GM18507 (cell line): ENCODE measurements at regions not wholly inside any gene's neighbourhood (a gene's known extent, or its start where the extent isn't known, plus 50 kb on each side); places are given as distances from the start of the nearest gene placed in this dataset.

Experiments used
- DNase-seq: peaks from one replicate; pipeline ENCODE4 v3.0.0; 2011; ENCODE audit warnings: low read depth; ENCODE audit not compliant: insufficient read length; ENCODE audit errors: extremely low spot score
- FAIRE-seq: peaks from 2 replicates; lab custom pipeline; 2011; peaks lifted over from hg19 to GRCh38; lab: Jason Lieb, UNC

- no peak for DNase-seq
- FAIRE-seq = no peak
These were observed 152.3 kb downstream of the PAX3 start for GRCh38 chr2:222146488-222146887.

DNA sequence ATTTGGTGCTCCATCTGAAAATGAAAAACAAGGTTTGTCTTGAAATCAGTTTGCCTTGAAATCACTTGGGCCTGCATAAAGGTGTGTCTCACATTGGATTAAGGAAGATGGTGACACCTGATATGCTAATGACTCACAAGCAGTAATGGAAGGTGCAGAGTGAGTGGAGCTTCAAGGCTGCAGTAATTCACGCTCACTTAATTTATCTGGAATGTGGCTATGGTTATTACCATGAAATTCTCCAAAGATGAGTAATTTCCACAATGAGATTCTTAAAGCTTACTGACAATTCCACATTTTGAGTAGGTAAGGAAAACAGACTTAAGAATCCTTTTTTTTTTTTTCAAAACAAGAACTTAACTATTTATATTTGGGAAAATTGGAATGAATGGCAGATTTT, 156.8 kb downstream of the PAX3 start:
- FAIRE-seq (no peak), DNase-seq (no peak)

GRCh38 chr2:222136106-222136630, 162.6 kb downstream of the PAX3 start:
- DNase-seq (no peak), FAIRE-seq (no peak)

DNA sequence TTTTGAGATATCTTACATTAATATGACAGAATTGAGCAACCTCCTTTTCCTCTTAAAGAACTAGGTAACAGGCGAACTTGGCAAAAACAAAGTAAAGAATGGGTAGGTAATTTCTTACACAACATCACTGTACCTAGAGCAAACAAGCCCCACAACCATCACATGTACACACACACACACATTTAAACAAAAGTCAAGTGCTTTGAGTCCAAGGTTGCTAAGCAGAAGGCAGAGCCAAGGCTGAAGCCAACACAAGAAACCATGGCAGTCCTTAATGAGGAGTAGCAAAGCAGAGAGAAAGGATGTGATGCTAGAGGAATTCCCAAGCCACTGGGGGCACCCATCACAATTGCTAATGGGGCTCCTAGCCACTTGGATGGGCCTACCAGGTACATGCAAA, 164.1 kb downstream of the PAX3 start:
- DNase-seq (no peak), FAIRE-seq (no peak)

GRCh38 chr2:222133897-222134296, 164.9 kb downstream of the PAX3 start:
- no peak for DNase-seq
- FAIRE-seq = no peak

DNA sequence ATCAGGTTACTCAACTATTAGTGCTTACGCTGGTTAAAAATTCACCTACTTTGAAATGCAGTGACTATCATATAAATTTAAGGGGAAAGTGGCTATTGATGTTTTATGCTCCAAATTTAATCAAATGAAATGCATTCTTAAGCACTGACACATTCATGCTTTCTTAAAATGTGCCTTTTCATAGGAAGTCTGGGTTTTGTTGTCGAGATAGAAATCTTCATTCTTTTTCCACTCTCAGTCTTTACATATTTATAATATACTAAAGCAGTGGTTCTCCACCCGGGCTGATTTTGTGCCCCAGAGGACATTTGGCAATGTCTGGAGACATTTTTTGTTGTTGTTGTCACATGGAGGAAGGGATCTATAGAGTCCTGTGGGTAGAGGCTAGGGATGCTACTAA, 167.9 kb downstream of the PAX3 start:
- no peak for DNase-seq
- no peak for FAIRE-seq

DNA sequence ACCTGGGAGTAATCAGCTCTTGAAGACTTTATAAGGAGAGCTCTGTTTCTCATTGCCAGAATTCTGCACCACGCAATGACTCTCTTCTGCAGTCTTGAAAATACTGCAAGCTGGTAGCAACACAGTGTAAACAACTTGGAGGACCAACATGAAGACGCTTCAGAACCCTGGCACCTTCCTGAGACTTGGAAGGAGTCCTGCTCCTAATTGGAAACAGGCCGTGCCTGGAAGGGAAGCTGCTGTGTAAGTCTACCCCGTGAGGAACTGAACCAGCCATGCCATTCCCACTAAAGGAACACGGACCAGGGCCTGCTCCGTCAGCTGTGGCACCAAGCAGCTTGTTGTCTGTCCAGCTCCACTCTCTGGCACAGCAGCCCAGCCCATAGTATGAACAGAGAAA, 171.1 kb downstream of the PAX3 start:
- DNase-seq (no peak), FAIRE-seq (no peak)

- DNase-seq = no peak
- FAIRE-seq = no peak
These were observed 177.9 kb downstream of the PAX3 start for GRCh38 chr2:222120933-222121332.

DNA sequence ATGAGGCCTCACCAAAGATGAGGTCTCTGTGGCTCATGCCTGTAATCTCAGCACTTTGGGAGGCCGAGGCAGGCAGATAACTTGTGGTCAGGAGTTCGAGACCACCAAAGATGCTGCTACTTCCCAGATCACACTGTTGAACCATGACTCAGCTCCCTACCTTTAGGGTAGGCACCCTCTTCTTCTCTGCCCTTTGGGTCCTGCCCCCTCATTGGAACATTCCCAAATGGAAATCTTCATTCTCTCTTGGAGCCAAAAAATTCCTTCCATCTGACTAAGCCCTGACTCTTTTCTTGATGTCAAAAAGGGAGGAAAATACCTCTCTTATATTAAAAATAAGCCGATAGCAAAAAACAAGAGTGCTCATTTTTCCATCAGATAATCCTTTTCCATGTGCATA, 183.5 kb downstream of the PAX3 start:
- no peak for DNase-seq
- FAIRE-seq = no peak

DNA sequence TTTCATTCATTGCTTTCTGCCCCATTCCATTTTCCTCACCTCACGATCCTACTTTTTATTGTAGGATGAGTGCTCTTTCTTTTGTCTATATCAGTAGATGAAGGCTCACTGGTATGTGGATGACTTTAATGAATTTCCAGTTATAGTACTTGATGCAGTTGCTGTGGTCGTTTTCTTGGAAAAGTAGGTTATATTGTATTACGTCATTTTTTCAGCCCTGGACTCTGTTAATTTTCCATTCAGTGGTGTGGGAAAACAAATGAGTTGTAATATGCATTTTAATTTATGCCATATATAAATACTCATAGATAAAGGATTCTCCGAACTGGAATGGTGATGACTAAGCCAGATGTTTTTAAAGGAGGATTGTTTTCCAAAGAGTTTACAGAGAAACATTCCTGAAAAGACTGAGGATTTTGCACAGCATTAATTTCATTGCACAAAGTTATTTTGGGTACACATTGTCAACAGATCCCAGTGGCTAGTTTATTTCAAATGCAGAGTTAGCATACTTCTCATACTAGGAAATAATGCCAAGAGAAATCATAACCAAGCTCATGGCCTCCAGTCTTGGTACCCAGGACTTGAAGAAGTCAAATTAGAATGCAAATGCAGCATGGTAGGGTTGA, 189.7 kb downstream of the PAX3 start:
- FAIRE-seq (no peak), DNase-seq (no peak)

- FAIRE-seq = no peak
These were observed 190.3 kb downstream of the PAX3 start for GRCh38 chr2:222108497-222108896.

GRCh38 chr2:222105046-222105445, 193.8 kb downstream of the PAX3 start:
- DNase-seq = no peak
- no peak for FAIRE-seq

More at GRCh38 chr2:222108497-222108896, 190.3 kb downstream of the PAX3 start:
- DNase-seq = no peak

- no peak for FAIRE-seq
- DNase-seq = no peak
These were observed 196.0 kb downstream of the PAX3 start for GRCh38 chr2:222102575-222103349.

GRCh38 chr2:222100704-222101699, 197.8 kb downstream of the PAX3 start:
- no peak for DNase-seq
- FAIRE-seq = no peak

- DNase-seq = no peak
- no peak for FAIRE-seq
These were observed 210.2 kb downstream of the PAX3 start for GRCh38 chr2:222088561-222088960.

DNA sequence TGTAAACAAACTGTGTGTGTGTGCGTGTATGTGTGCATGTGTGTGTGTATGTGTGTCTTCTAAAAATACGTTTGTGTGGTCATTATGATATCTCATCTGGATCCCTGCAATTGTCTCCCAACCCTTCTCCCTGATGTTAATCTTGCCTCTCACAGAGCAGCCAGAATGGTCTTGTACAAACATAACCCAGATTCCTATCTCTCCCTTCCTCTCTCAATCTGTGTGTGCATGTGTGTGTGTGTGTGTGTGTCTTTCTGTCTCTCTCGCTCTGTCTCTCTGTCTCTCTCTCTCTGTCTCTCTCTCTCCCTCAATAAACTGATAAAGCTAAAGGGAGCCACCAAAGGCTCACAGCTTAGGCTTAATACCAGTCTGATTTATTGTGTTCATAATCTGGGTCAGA, 210.8 kb downstream of the PAX3 start:
- DNase-seq = no peak
- FAIRE-seq = no peak

- no peak for DNase-seq
- FAIRE-seq = no peak
These were observed 216.6 kb downstream of the PAX3 start for GRCh38 chr2:222082201-222082600.

DNA sequence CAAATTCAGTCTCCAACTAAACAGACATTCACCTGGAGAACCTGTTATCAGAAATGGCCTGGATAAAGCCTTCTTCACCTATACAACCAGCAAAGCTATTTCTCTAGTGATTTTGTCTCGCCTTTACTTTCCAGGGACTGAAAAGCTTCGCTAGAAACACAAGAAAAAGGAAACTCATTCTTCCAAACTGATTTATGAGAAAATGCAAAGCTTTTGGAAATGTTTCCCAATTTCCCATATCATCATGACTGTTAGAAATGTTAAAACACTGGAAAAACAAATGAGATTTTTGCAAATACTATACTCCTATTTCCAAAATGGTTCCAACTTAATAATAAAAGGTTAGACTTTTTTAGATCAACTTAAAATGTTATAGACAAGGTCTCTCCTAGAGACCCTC, 218.7 kb downstream of the PAX3 start:
- DNase-seq = no peak
- no peak for FAIRE-seq

DNA sequence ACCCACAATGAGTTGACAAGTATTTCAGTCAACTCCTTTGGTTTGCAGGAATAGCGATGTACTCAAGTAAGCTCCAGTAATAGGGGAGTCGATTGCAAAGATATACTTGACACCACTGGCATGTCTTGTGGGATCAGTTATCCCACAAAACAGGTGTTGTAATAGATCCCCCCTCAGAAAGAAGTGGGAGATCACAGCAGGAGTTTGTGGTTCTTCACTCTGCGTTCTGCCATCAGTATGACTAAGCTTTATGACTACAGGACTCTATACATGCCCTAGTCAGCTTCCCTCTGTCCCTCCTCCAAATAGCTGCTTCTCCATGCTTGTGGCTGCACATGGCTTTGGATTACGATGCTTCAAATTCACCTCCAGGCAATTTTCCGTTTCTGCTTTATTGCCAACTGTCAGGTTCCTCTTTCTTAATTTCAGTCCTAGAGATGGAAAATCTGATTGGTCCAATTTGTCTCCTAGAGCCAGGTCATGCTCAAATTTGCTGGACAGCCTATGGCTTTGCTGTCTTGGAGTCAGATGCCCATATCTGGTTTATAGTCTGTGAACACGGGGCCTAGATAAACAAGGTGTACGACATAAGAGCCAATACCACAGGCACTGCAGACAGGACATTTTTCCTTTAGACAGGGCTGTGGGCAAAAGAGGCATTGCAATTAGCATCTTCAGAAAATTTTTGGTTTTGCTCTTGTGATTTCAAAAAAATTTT, 221.7 kb downstream of the PAX3 start:
- DNase-seq (no peak), FAIRE-seq (no peak)
